K562 (cell line): ENCODE measurements at regions not wholly inside any gene's neighbourhood (a gene's known extent, or its start where the extent isn't known, plus 50 kb on each side); places are given as distances from the start of the nearest gene placed in this dataset.

Source experiments
- ATAC-seq: fragments of 200-7000 bp; cut with Tn5 transposase; 3 replicates; pipeline ENCODE4 v1.9.1; 2020; ENCODE audit warnings: moderate library complexity
- BruUV-seq: library from RNA; stranded (reverse); fragments of 400-500 nt; replicated peaks from 2 replicates; lab custom pipeline; 2021; lab: Mats Ljungman, UMichigan
- CTCF ChIA-PET: fragments of 300-600 bp; formaldehyde crosslinking; extraction: SDS; loops from one replicate; lab custom pipeline; 2021; ENCODE audit warnings: low intra/inter-chr PET ratio; lab: Yijun Ruan, JAX
- POLR2A ChIA-PET: fragments of 300-600, 350-650 bp; sonication (Branson Sonifier 250); formaldehyde crosslinking; extraction: SDS; loops from one replicate; lab custom pipeline; 2021; ENCODE audit warnings: antibody characterized with exemption, inconsistent platforms; lab: Yijun Ruan, JAX
- DNase-seq, 4 experiments: peaks; one replicate each; pipeline versions ENCODE4 v3.0.0 to v3.0.0-alpha.2; 2011 to 2018; ENCODE audit warnings: low spot score in 3 of 4, mixed read lengths in 3 of 4; ENCODE audit errors: extremely low read depth in 1 of 4
- FAIRE-seq: peaks from 2 replicates; lab custom pipeline; 2011; peaks lifted over from hg19 to GRCh38; lab: Jason Lieb, UNC
- H2AFZ ChIP-seq: 2 replicates; pipeline ENCODE4 v1.6.0; 2011; ENCODE audit warnings: low read depth, low read length, control low read depth, inconsistent platforms
- H3K27ac ChIP-seq: fragments of 200-600 bp; 3 replicates; pipeline ENCODE4 v1.8.0; 2011; ENCODE audit warnings: low read depth, mild to moderate bottlenecking, control low read depth, inconsistent platforms, low read length, moderate library complexity, mixed read lengths; ENCODE audit errors: extremely low read depth
- H3K27me3 ChIP-seq, 2 experiments: fragments of 300-600 bp in 1 of 2; 2 replicates in 1 of 2; 3 replicates in 1 of 2; pipeline versions ENCODE4 v1.6.0 to v1.8.0; 2011; ENCODE audit warnings: inconsistent platforms in 2 of 2, low read length in 2 of 2, mild to moderate bottlenecking in 1 of 2, mixed read lengths in 1 of 2, moderate library complexity in 1 of 2; ENCODE audit not compliant: control insufficient read depth in 2 of 2, insufficient read depth in 2 of 2
- H3K36me3 ChIP-seq: fragments of 300-600 bp; 3 replicates; pipeline ENCODE4 v1.8.0; 2011; ENCODE audit warnings: mild to moderate bottlenecking, low read length, inconsistent platforms; ENCODE audit not compliant: control insufficient read depth, insufficient read depth
- H3K4me1 ChIP-seq, 2 experiments: fragments of 200-600 bp in 1 of 2; replicated peaks in 1 of 2; 2 replicates in 1 of 2; 3 replicates in 1 of 2; pipeline versions ENCODE4 v1.5.1 to v1.8.0; 2011; ENCODE audit warnings: inconsistent platforms in 2 of 2, low read length in 2 of 2, mild to moderate bottlenecking in 1 of 2, mixed read lengths in 1 of 2, moderate library complexity in 1 of 2; ENCODE audit not compliant: control insufficient read depth in 2 of 2, insufficient read depth in 2 of 2
- H3K4me2 ChIP-seq: 2 replicates; pipeline ENCODE4 v1.6.1; 2011; ENCODE audit warnings: low read length, control low read depth, inconsistent platforms, mixed read lengths; ENCODE audit not compliant: insufficient read depth
- H3K4me3 ChIP-seq: fragments of 200-600 bp; sonication (generic), shearing (Covaris generic); 2 replicates; pipeline ENCODE4 v1.5.1; 2016; ENCODE audit warnings: control low read depth, inconsistent platforms
- H3K79me2 ChIP-seq: fragments of 200-600 bp; 3 replicates; pipeline ENCODE4 v1.8.0; 2011; ENCODE audit warnings: low read length, inconsistent platforms; ENCODE audit not compliant: control insufficient read depth, insufficient read depth
- H3K9ac ChIP-seq, 2 experiments: 2 replicates each; pipeline versions ENCODE4 v1.6.0 to v1.6.1; 2011; ENCODE audit warnings: low read depth in 2 of 2, low read length in 2 of 2, control low read depth in 1 of 2, inconsistent platforms in 1 of 2, mild to moderate bottlenecking in 1 of 2, mixed read lengths in 1 of 2; ENCODE audit not compliant: insufficient read depth in 1 of 2
- H3K9me1 ChIP-seq: one replicate; pipeline ENCODE4 v1.6.0; 2011; ENCODE audit warnings: inconsistent platforms, mild to moderate bottlenecking, low read length, moderate library complexity; ENCODE audit not compliant: control insufficient read depth, insufficient read depth
- H3K9me3 ChIP-seq: replicated peaks from 2 replicates; pipeline ENCODE4 v1.5.1; 2011; ENCODE audit warnings: low read depth, low read length, inconsistent platforms; ENCODE audit not compliant: control insufficient read depth, insufficient read depth
- H4K20me1 ChIP-seq: replicated peaks from 2 replicates; pipeline ENCODE4 v1.6.1; 2011; ENCODE audit warnings: low read length, inconsistent platforms, mixed read lengths; ENCODE audit not compliant: control insufficient read depth, insufficient read depth
- CUX1 ChIP-seq: fragments of 200-800 bp; sonication (Bioruptor generic); IDR thresholded peaks from 2 replicates; pipeline ENCODE4 v1.6.1; 2016; ENCODE audit warnings: missing genetic modification characterization, missing compliant biosample characterization
- ZNF551 ChIP-seq: fragments of 250-450 bp; sonication (Bioruptor Pico); IDR thresholded peaks from 2 replicates; pipeline ENCODE4 v1.5.0; 2021; ENCODE audit warnings: mild to moderate bottlenecking, moderate library complexity
- ZNF766 ChIP-seq: fragments of 200-800 bp; sonication (Bioruptor generic); conservative IDR thresholded peaks from 2 replicates; pipeline ENCODE4 v1.6.1; 2016; ENCODE audit warnings: missing genetic modification characterization, missing compliant biosample characterization
- WGBS: fragments of 100-300 bp; shearing (Covaris generic); methylation state at CpG from one replicate; pipeline ENCODE4 v1.1.6; 2016; ENCODE audit warnings: low coverage, mixed read lengths; ENCODE audit not compliant: insufficient coverage; ENCODE audit errors: missing lambda C conversion rate; 5-methylcytosine and 5-hydroxymethylcytosine counted together
- in situ Hi-C: fragments of 300-500 bp; cut with MboI; formaldehyde crosslinking; loops from 4 replicates; pipeline ENCODE4 v1.15.0; 2018; ENCODE audit warnings: inconsistent platforms, mixed read lengths
- intact Hi-C: fragments of 100-400 bp; cut with micrococcal nuclease; formaldehyde crosslinking; loops from 2 replicates; pipeline ENCODE4 v1.14.2; 2022

GRCh38 chr4:13906727-13907126 is 279.2 kb upstream of the BOD1L1 start:
- no peaks in the 10 kb centered on the region for H4K20me1 ChIP-seq
- no peaks in the 10 kb centered on the region for H3K4me1 ChIP-seq
- H3K27ac ChIP-seq, result no peak overlapping the region
- no peaks in the 10 kb centered on the region for H3K9me3 ChIP-seq
- DNase-seq (no peak), FAIRE-seq (no peak)
- no peaks in the 10 kb centered on the region for H3K9me1 ChIP-seq
- no peak overlapping the region for H2AFZ ChIP-seq
- H3K4me3 ChIP-seq, result no peak overlapping the region
- TF ChIP-seq ZNF551 (no peak), ZNF766 (CRISPR knock-in tag) (no peak), CUX1 (CRISPR knock-in tag) (no peak)
- TF ChIP-seq, all 486 proteins: peak for 0
- 0% methylated on average over 3 of the region's 3 CpGs for WGBS
- CTCF ChIA-PET, result no interaction called here
- ATAC-seq, result no peak
- Histone ChIP-seq H3K27me3 (no peaks in the 10 kb centered on the region), H3K79me2 (no peaks in the 10 kb centered on the region), H3K4me2 (no peak overlapping the region), H3K9ac (no peak overlapping the region), H3K36me3 (no peaks in the 10 kb centered on the region)
- intact Hi-C loops, result no loop called here
- POLR2A ChIA-PET, result no interaction called here
- no TSS peak for BruUV-seq
- in situ Hi-C loops, result no loop called here
